Loucy (cell line): ENCODE measurements at regions not wholly inside any gene's neighbourhood (a gene's known extent, or its start where the extent isn't known, plus 50 kb on each side); places are given as distances from the start of the nearest gene placed in this dataset.

Experiments used
- EZH2phosphoT487 ChIP-seq: fragments of 200-600 bp; IDR thresholded peaks from 2 replicates; pipeline ENCODE4 v1.6.1; 2018; ENCODE audit warnings: antibody characterized with exemption, mild to moderate bottlenecking, moderate library complexity, borderline replicate concordance
- TF ChIP-seq, protein P1 (sequence below): fragments of 200-600 bp; sonication (generic); conservative IDR thresholded peaks from 2 replicates; pipeline ENCODE4 v1.5.1; 2014; ENCODE audit warnings: mild to moderate bottlenecking, antibody characterized with exemption, low read length

- TF ChIP-seq, protein P1, sequence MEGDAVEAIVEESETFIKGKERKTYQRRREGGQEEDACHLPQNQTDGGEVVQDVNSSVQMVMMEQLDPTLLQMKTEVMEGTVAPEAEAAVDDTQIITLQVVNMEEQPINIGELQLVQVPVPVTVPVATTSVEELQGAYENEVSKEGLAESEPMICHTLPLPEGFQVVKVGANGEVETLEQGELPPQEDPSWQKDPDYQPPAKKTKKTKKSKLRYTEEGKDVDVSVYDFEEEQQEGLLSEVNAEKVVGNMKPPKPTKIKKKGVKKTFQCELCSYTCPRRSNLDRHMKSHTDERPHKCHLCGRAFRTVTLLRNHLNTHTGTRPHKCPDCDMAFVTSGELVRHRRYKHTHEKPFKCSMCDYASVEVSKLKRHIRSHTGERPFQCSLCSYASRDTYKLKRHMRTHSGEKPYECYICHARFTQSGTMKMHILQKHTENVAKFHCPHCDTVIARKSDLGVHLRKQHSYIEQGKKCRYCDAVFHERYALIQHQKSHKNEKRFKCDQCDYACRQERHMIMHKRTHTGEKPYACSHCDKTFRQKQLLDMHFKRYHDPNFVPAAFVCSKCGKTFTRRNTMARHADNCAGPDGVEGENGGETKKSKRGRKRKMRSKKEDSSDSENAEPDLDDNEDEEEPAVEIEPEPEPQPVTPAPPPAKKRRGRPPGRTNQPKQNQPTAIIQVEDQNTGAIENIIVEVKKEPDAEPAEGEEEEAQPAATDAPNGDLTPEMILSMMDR = no peak
- no peak for TF ChIP-seq EZH2phosphoT487
Measured at GRCh38 chr2:151078889-151079288, 182.8 kb downstream of the RBM43 start.
